Progenitor cell of endocrine pancreas (in vitro differentiated cells): ENCODE measurements at regions not wholly inside any gene's neighbourhood (a gene's known extent, or its start where the extent isn't known, plus 50 kb on each side); places are given as distances from the start of the nearest gene placed in this dataset.

Experiments
- DNase-seq: peaks from one replicate; pipeline ENCODE4 v3.0.0; 2021; ENCODE audit warnings: low spot score; ENCODE audit not compliant: unreplicated experiment
- H3K27ac Mint-ChIP-seq: 2 replicates; pipeline ENCODE4 v1.8.0; 2021; ENCODE audit warnings: mild to moderate bottlenecking, moderate library complexity, mixed read lengths
- H3K27me3 Mint-ChIP-seq: 2 replicates; pipeline ENCODE4 v1.8.0; 2021; ENCODE audit warnings: mixed read lengths
- H3K36me3 Mint-ChIP-seq: 2 replicates; pipeline ENCODE4 v1.8.0; 2022; ENCODE audit warnings: mixed read lengths; ENCODE audit not compliant: insufficient read depth
- H3K4me1 Mint-ChIP-seq: 2 replicates; pipeline ENCODE4 v1.8.0; 2021; ENCODE audit warnings: low read depth, mixed read lengths
- H3K4me3 Mint-ChIP-seq: 2 replicates; pipeline ENCODE4 v1.8.0; 2021; ENCODE audit warnings: low read depth, mild to moderate bottlenecking, moderate library complexity, mixed read lengths
- H3K9me3 Mint-ChIP-seq: 2 replicates; pipeline ENCODE4 v1.8.0; 2021; ENCODE audit warnings: low read depth, mixed read lengths
- TF ChIP-seq, protein P1 (sequence below): fragments of 200-600 bp; sonication (generic); IDR thresholded peaks from one replicate; pipeline ENCODE4 v1.5.0; 2021; ENCODE audit warnings: antibody characterized with exemption, mild to moderate bottlenecking; ENCODE audit not compliant: unreplicated experiment

DNA sequence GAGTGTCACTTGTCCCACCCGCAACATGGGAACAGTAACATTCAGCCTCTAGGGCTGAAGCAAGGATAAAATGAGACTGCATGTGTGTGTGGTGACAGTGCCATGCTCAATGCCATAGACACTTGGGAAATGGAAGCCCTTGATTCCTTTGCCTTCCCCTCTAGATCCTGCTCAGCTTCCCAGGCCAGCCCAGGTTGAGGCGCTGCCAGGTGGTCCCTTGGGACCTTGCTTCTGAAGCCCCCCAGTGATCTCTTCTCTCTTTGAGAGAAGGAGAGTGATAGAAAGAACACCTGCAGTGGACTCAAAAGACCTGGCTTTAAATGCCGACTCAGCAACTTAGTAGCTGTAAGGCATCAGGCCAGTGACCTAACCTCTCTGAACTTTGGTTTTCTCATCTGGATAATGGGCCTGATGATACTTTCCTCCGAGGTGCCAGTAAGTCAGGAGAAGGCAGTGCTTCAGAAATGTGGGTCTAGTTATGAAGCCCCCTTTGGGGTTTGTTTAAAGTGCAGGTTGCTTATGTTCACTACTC is 144.5 kb downstream of the RPLP1 start:
- no peak overlapping the region for H3K27ac Mint-ChIP-seq
- peaks cover 57% of the 10 kb centered on the region for H3K27me3 Mint-ChIP-seq
- peaks cover 7% of the 10 kb centered on the region for H3K36me3 Mint-ChIP-seq
- peaks cover 39% of the 10 kb centered on the region for H3K4me1 Mint-ChIP-seq
- no peaks in the 10 kb centered on the region for H3K9me3 Mint-ChIP-seq
- TF ChIP-seq, protein P1, sequence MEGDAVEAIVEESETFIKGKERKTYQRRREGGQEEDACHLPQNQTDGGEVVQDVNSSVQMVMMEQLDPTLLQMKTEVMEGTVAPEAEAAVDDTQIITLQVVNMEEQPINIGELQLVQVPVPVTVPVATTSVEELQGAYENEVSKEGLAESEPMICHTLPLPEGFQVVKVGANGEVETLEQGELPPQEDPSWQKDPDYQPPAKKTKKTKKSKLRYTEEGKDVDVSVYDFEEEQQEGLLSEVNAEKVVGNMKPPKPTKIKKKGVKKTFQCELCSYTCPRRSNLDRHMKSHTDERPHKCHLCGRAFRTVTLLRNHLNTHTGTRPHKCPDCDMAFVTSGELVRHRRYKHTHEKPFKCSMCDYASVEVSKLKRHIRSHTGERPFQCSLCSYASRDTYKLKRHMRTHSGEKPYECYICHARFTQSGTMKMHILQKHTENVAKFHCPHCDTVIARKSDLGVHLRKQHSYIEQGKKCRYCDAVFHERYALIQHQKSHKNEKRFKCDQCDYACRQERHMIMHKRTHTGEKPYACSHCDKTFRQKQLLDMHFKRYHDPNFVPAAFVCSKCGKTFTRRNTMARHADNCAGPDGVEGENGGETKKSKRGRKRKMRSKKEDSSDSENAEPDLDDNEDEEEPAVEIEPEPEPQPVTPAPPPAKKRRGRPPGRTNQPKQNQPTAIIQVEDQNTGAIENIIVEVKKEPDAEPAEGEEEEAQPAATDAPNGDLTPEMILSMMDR = no peak
- no peak for DNase-seq
- H3K4me3 Mint-ChIP-seq = no peak overlapping the region

DNA sequence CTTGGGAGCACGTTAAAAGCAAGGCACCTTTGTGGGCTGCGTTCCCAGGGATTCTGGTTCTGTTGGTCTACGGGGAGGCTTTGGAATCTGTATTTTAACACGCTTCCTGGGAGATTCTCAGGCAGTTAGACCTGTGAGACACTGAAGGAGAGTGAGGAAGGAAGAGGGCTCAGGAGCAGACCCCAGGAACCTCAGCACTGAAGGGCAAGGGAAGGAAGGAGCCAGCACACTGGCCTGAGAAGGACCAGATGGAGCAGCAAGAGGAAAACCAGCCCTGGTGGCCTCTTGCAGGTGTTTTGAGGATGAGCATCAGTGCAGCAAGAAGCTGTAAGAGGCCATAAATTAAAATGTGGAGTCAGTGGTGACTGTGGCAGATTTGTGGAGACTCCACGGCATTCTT is 146.7 kb downstream of the RPLP1 start:
- H3K27ac Mint-ChIP-seq = no peak overlapping the region
- no peak for DNase-seq
- peaks cover 7% of the 10 kb centered on the region for H3K36me3 Mint-ChIP-seq
- peaks cover 37% of the 10 kb centered on the region for H3K4me1 Mint-ChIP-seq
- H3K4me3 Mint-ChIP-seq = no peak overlapping the region
- peaks cover 74% of the 10 kb centered on the region for H3K27me3 Mint-ChIP-seq
- TF ChIP-seq, protein P1 = no peak
- H3K9me3 Mint-ChIP-seq = no peaks in the 10 kb centered on the region

DNA sequence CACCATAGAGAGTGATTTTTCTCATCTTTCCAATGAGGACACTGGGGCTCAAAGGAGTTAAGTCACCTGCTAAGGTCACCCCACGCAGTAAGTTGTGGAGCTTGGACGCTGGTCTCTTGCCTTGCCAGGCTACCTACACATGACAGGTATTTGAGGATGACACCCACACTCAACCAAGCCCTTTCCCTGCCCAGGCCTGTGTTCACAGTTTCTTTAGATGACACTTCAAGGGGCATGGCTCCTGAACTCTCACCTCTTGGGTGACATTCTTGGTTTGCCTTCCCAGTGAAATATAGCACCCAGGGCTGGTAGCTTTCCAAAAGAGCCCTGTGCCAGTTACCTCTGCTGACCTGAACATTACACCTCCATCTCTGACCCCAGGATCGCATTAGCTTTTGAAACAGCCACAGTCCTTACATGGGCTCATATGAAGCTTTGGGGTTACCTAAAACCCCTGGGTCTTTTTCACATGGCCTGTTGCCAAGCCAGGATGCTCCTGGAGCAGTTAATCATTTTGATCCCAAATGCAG is 148.0 kb downstream of the RPLP1 start:
- Mint-ChIP-seq H3K36me3 (peaks cover 7% of the 10 kb centered on the region), H3K9me3 (no peaks in the 10 kb centered on the region), H3K4me1 (peaks cover 28% of the 10 kb centered on the region), H3K27me3 (peaks cover 82% of the 10 kb centered on the region), H3K27ac (no peak overlapping the region), H3K4me3 (no peak overlapping the region)
- TF ChIP-seq, protein P1 = no peak
- DNase-seq = no peak

DNA sequence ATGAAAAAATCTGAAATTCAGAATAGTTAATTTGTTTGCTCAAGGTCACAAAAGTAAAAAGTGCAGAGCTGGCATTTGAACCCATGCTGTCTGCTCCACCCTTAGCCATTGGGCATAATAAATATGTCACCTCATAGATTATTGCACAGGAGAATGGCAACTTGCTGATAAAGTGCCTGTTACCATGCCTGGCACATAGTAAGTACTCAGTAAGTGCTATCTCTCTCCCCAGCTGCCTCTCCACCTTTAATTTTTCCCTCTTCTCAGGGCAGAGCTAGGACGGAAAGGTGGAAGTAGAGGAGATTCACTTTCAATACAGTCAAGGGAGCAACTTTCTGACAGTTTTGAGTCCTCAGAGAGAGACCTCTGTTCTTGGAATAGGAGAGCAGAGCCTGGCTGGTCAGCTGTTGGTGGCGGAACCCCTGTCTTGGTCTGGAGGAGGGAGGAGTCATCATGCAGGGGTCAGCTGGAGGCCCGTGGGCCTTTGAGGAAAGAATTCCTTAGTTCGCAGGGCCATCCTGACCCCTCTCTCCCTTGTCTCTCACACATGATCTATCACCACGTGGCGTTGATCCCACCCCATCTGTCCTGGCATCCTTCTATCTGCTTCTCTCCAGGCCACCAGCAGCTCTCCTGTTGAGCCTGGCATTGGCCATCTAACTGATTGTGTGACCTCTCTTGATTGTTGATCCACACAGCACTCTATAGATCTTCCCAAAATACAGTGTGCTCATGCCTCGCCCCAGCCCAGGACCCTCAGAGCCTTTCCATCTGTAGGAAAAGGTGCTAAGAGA is 149.3 kb downstream of the RPLP1 start:
- H3K4me1 Mint-ChIP-seq = peaks cover 22% of the 10 kb centered on the region
- H3K27ac Mint-ChIP-seq = no peak overlapping the region
- TF ChIP-seq, protein P1 = no peak
- peaks cover 7% of the 10 kb centered on the region for H3K36me3 Mint-ChIP-seq
- no peaks in the 10 kb centered on the region for H3K9me3 Mint-ChIP-seq
- DNase-seq = no peak
- H3K4me3 Mint-ChIP-seq = no peak overlapping the region
- H3K27me3 Mint-ChIP-seq = peaks cover 86% of the 10 kb centered on the region

DNA sequence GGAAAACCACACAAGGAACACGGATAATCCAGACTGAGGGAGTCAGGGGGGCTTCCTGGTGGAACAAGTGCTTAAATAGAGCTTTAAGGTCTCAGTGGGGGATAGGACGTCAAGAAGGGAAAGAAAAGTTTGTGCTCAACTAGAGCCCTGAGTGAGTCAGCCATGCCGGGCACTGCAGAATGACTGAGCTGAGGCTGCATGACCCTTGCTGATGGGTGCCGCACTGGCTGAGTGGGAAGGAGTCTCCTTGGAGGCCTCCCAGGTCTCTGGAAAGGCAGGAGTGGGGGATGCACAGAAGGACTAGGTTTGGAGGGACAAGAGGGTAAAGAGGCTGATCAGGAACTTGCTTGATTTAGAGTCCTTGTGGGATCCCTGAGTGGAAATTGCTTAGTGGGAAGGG is 150.3 kb downstream of the RPLP1 start:
- peaks cover 4% of the 10 kb centered on the region for H3K36me3 Mint-ChIP-seq
- H3K4me3 Mint-ChIP-seq = no peak overlapping the region
- H3K4me1 Mint-ChIP-seq = peaks cover 19% of the 10 kb centered on the region
- H3K9me3 Mint-ChIP-seq = no peaks in the 10 kb centered on the region
- peaks cover 89% of the 10 kb centered on the region for H3K27me3 Mint-ChIP-seq
- DNase-seq = no peak
- TF ChIP-seq, protein P1 = no peak
- H3K27ac Mint-ChIP-seq = no peak overlapping the region
